DOHH2 (cell line): ENCODE measurements at regions not wholly inside any gene's neighbourhood (a gene's known extent, or its start where the extent isn't known, plus 50 kb on each side); places are given as distances from the start of the nearest gene placed in this dataset.
"Not testable (repeated sequence)": the region's sequence is repeated elsewhere in the genome, so short reads cannot be mapped to it uniquely, and the experiment has no call there.

Experiments
- H3F3A ChIP-seq: fragments of 200-600 bp; sonication (generic), shearing (Covaris generic); 2 replicates; pipeline ENCODE4 v1.6.0; 2016; ENCODE audit warnings: antibody characterized with exemption, mild to moderate bottlenecking; ENCODE audit not compliant: control insufficient read depth, insufficient read depth
- H3K27ac ChIP-seq: fragments of 200-600 bp; sonication (generic); 2 replicates; pipeline ENCODE4 v1.5.1; 2014; ENCODE audit warnings: low read depth, mild to moderate bottlenecking, low read length, moderate library complexity
- H3K27me3 ChIP-seq: fragments of 200-600 bp; sonication (generic); 2 replicates; pipeline ENCODE4 v1.6.1; 2014; ENCODE audit warnings: mild to moderate bottlenecking, low read length, mixed read lengths; ENCODE audit not compliant: control insufficient read depth
- H3K36me3 ChIP-seq: fragments of 200-600 bp; sonication (generic); 2 replicates; pipeline ENCODE4 v1.6.1; 2014; ENCODE audit warnings: mild to moderate bottlenecking, low read length, moderate library complexity, mixed read lengths; ENCODE audit not compliant: control insufficient read depth
- H3K4me1 ChIP-seq: fragments of 200-600 bp; sonication (generic); 2 replicates; pipeline ENCODE4 v1.6.1; 2014; ENCODE audit warnings: mild to moderate bottlenecking, low read length, mixed read lengths; ENCODE audit not compliant: control insufficient read depth
- H3K4me2 ChIP-seq: fragments of 200-600 bp; sonication (generic); 2 replicates; pipeline ENCODE4 v1.6.0; 2014; ENCODE audit warnings: mild to moderate bottlenecking, low read length, moderate library complexity
- H3K4me3 ChIP-seq: fragments of 200-600 bp; sonication (generic); 2 replicates; pipeline ENCODE4 v1.5.1; 2014; ENCODE audit warnings: mild to moderate bottlenecking, low read length, mixed read lengths
- H3K79me2 ChIP-seq: fragments of 200-600 bp; sonication (generic); 2 replicates; pipeline ENCODE4 v1.6.1; 2014; ENCODE audit warnings: mild to moderate bottlenecking, low read length, mixed read lengths; ENCODE audit not compliant: control insufficient read depth
- H3K9me2 ChIP-seq: fragments of 200-600 bp; sonication (generic); replicated peaks from 2 replicates; pipeline ENCODE4 v1.6.1; 2014; ENCODE audit warnings: mild to moderate bottlenecking, low read length, mixed read lengths; ENCODE audit not compliant: control insufficient read depth
- H3K9me3 ChIP-seq: fragments of 200-600 bp; sonication (generic); 2 replicates; pipeline ENCODE4 v1.6.1; 2014; ENCODE audit warnings: antibody characterized with exemption, low read length, mixed read lengths; ENCODE audit not compliant: control insufficient read depth, insufficient read depth
- H4K20me1 ChIP-seq: fragments of 200-600 bp; sonication (generic); 2 replicates; pipeline ENCODE4 v1.6.0; 2014; ENCODE audit warnings: low read depth, mild to moderate bottlenecking, antibody characterized with exemption, low read length, moderate library complexity; ENCODE audit not compliant: control insufficient read depth, insufficient read depth
- CTCF ChIP-seq: fragments of 200-600 bp; sonication (generic); IDR thresholded peaks from one replicate; pipeline ENCODE4 v1.5.1; 2014; ENCODE audit warnings: antibody characterized with exemption, mild to moderate bottlenecking, low read depth, low read length; ENCODE audit not compliant: poor library complexity, severe bottlenecking
- EZH2phosphoT487 ChIP-seq: fragments of 200-600 bp; sonication (generic); IDR thresholded peaks from 2 replicates; pipeline ENCODE4 v1.6.1; 2017; ENCODE audit warnings: borderline replicate concordance, mild to moderate bottlenecking, antibody characterized with exemption, low read length, moderate library complexity, mixed read lengths

GRCh38 chr15:77907824-77908751, 169.4 kb downstream of the TBC1D2B start:
- Histone ChIP-seq H3K27ac (no peak overlapping the region), H3K4me2 (no peak overlapping the region)

GRCh38 chr15:77906062-77906990, 171.2 kb downstream of the TBC1D2B start:
- not testable (repeated sequence) for H3K9me2 ChIP-seq, H3K36me3 ChIP-seq, H3K79me2 ChIP-seq, H3K4me3 ChIP-seq, H3K4me1 ChIP-seq, H3K9me3 ChIP-seq, H3K27ac ChIP-seq, H3F3A ChIP-seq, H4K20me1 ChIP-seq, H3K27me3 ChIP-seq, H3K4me2 ChIP-seq

More at GRCh38 chr15:77907824-77908751, 169.4 kb downstream of the TBC1D2B start:
- Histone ChIP-seq H3K4me1 (no peaks in the 10 kb centered on the region), H4K20me1 (no peaks in the 10 kb centered on the region), H3K36me3 (no peaks in the 10 kb centered on the region), H3K9me3 (no peaks in the 10 kb centered on the region), H3F3A (no peaks in the 10 kb centered on the region), H3K27me3 (no peaks in the 10 kb centered on the region), H3K9me2 (no peaks in the 10 kb centered on the region), H3K79me2 (no peaks in the 10 kb centered on the region), H3K4me3 (no peak overlapping the region)
- TF ChIP-seq CTCF: peak; percentile 54
- TF ChIP-seq EZH2phosphoT487: no peak

GRCh38 chr15:77905301-77905920, 172.1 kb downstream of the TBC1D2B start:
- Histone ChIP-seq H3K27me3 (no peaks in the 10 kb centered on the region), H3K4me1 (no peaks in the 10 kb centered on the region), H3K4me2 (no peak overlapping the region), H3K79me2 (no peaks in the 10 kb centered on the region), H3F3A (no peaks in the 10 kb centered on the region), H3K9me2 (no peaks in the 10 kb centered on the region), H4K20me1 (no peaks in the 10 kb centered on the region), H3K9me3 (no peaks in the 10 kb centered on the region), H3K27ac (no peak overlapping the region), H3K36me3 (no peaks in the 10 kb centered on the region), H3K4me3 (no peak overlapping the region)
- TF ChIP-seq EZH2phosphoT487 (no peak), CTCF (no peak)
